Posterior vena cava (tissue), 2 donors: ENCODE measurements at regions not wholly inside any gene's neighbourhood (a gene's known extent, or its start where the extent isn't known, plus 50 kb on each side); places are given as distances from the start of the nearest gene placed in this dataset.

Experiments used
- DNase-seq: peaks from one replicate; pipeline ENCODE4 v3.0.0-alpha.2; 2020; ENCODE audit warnings: low spot score
- intact Hi-C, 2 donors: fragments of 100-400 bp; cut with DNase I; formaldehyde crosslinking; loops; one replicate each; pipeline versions ENCODE4 v1.14.1 to v1.14.2; 2022 to 2023
- donor health status: DM: yes; HTN: yes; CAD: no.
- donor health status: DM: yes; HTN: yes; CAD: no.

GRCh38 chr7:12741951-12742575 is 54.6 kb downstream of the ARL4A start:
- intact Hi-C loops, result no loop called here
- no peak for DNase-seq

DNA sequence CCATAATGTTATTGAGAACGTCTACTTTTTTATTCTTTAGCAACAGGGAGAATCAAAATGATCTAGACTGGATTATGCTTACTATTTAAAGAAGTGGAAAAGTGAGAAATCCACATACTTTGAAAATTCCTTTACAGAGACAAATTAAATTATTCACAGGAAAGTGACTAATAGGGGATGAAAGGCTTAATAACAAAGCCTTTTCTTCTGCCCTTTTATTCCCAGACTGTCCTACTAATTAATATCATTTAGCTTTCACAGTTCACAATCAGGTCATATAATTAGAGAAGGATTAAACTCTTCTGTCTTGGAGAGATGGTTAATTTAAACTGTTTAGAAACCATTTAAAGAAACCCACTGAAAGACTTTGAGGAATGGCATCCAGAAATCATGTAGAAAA is 58.8 kb downstream of the ARL4A start:
- intact Hi-C loops, result no loop called here

DNA sequence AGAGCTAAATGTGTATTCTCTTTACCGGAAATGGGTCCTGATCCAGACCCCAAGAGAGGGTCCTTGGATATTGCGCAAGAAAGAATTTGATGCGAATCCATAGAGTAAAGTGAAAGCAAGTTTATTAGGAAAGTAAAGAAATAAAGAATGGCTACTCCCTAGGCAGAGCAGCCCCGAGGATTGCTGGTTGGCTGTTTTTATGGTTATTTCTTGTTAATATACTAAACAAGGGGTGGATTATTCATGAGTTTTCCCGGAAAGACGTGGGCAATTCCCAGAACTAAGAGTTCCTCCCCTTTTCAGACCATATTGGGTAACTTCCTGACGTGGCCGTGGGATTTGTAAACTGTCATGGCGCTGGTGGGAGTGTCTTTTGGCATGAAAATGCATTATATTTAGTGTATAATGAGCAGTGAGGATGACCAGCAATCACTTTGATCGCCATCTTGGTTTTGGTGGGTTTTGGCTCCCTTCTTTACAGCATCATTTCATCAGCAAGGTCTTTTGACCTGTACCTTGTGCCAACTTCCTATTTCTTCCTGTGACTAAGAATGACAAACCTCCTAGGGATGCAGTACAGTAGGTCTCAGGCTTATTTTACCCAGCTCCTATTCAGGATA is 60.4 kb downstream of the ARL4A start:
- intact Hi-C loops, result no loop called here
- DNase-seq, result no peak

More for the DNA sequence above, 58.8 kb downstream of the ARL4A start:
- no peak for DNase-seq

GRCh38 chr7:12749069-12749468 is 61.6 kb downstream of the ARL4A start:
- no peak for DNase-seq
- intact Hi-C loops, result no loop called here

GRCh38 chr7:12749746-12750145 is 62.3 kb downstream of the ARL4A start:
- intact Hi-C loops, result no loop called here

DNA sequence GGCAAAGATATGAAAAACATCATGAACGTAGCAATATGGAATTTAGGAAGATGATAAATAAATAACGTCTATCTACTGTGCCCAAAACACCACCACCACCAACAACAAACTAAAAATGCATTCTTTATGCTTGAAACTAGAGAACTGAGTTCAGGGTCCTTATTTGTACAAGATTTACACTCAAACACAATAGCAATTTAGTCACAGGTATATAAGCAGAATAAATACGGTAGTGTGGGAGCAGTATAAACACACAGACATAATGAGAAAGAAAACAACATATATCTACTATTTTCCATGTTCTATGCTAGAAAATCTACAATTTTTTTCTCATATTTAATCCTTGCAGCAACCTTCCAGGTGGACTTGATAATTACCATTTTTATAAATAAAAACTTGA is 64.3 kb downstream of the ARL4A start:
- intact Hi-C loops, result no loop called here
- no peak for DNase-seq

More at GRCh38 chr7:12749746-12750145, 62.3 kb downstream of the ARL4A start:
- no peak for DNase-seq

GRCh38 chr7:12754179-12754578 is 66.7 kb downstream of the ARL4A start:
- intact Hi-C loops, result no loop called here
- DNase-seq, result no peak

- intact Hi-C loops, result no loop called here
- no peak for DNase-seq
Observed at GRCh38 chr7:12756821-12757220, 69.4 kb downstream of the ARL4A start.

DNA sequence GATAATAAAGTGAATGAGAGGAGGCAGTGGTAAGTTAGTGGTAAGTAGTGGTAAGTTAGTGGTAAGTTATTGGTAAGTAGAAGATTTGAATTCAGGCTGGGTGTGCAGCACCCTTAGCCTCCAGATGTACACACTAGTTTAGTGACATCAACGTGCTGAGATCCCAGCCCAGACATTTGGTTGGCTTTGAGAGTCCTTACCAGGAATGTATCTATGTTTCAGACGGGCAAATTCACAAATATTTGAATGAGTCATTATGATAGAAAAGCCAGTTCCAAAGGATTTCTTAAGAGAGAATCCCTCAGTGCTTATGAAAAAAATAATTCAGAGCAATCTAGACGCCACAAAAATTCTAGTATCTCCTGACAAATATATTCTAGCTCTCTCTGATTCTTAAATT is 70.0 kb downstream of the ARL4A start:
- intact Hi-C loops, result no loop called here

DNA sequence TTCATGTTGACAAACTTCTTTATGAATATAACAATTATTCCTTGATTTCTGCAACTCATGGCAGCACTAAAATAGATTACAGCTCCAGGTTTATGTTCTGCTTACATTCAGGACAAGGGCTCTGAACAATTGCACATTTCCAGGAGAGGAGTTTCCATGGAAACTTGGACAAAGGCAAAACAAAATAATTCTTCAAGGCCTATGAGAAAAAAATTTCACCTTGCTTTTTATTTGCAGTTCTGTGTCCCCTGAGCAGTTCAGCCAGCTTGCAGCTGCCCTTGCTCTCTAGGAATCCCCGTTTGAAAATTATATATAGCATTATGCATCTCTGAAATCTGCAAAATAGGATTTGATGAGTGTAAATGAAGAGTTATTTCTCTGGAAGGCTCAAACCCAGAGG is 71.7 kb downstream of the ARL4A start:
- no peak for DNase-seq
- intact Hi-C loops, result no loop called here

More for the DNA sequence above, 70.0 kb downstream of the ARL4A start:
- DNase-seq, result no peak

DNA sequence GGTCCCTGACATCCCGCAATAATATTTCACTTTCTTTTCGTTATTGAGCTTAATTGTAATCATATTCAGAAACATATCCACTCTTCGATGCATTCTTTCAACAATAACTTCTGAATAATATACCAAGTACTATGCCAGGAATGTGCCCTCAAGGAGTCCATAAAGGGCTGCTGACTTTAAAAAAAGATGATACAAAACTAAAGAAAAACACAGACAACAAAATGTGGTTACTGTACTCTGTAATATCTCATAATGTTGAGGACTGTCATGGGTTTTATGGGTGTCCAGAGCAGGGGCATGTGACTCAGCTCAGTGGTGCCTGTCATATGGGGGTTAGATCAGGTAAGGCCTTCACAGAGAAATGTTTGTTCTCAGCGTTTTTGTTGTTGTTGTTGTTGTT is 73.7 kb downstream of the ARL4A start:
- intact Hi-C loops, result no loop called here

DNA sequence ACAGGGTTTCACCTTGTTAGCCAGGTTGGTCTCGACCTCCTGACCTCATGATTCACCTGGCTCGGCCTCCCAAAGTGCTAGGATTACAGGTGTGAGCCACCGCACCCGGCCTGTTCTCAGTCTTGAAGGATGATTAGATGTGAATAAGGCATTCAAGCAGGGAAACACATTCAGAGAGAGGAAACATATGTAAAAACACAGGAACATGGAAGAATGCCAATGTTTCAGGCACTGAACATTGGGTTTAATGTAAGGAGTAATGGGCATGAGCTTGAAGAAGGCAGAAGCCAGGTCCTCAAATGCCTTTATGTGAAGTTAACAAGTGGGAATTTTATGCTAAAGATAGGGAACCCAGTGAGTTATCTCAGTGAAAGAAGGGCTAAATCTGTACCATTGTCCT is 74.3 kb downstream of the ARL4A start:
- intact Hi-C loops, result no loop called here

More for the DNA sequence above, 73.7 kb downstream of the ARL4A start:
- no peak for DNase-seq

DNA sequence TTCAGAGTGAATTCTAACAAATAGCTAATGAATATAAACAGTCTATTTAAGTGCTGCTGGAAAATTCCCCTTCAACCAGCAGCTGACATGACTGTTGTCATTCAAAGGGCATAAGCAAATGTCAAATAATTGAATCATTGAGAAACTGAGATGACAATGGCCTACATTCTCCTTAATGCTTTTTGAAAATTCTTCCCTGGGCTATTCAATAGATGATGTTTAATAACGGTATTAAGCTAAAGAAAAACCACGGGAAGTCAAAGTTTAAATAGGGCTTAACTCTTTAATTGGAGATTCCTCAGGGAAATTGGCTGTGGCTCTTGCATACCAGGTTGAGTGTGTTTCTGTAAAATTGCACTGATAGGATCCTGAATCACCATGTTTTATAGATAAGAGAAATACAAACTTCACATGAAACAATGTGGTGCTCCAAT is 77.0 kb downstream of the ARL4A start:
- DNase-seq, result no peak
- intact Hi-C loops, result no loop called here

More for the DNA sequence above, 74.3 kb downstream of the ARL4A start:
- DNase-seq, result no peak

- no peak for DNase-seq
- intact Hi-C loops, result no loop called here
Observed at GRCh38 chr7:12765431-12766100, 78.1 kb downstream of the ARL4A start.

- intact Hi-C loops, result no loop called here
- no peak for DNase-seq
Observed at GRCh38 chr7:12766416-12766815, 79.0 kb downstream of the ARL4A start.

- intact Hi-C loops, result no loop called here
- DNase-seq, result no peak
Observed at GRCh38 chr7:12768948-12769347, 81.5 kb downstream of the ARL4A start.

- intact Hi-C loops, result no loop called here
- DNase-seq, result no peak
Observed at GRCh38 chr7:12769444-12769843, 82.0 kb downstream of the ARL4A start.

GRCh38 chr7:12770227-12770975 is 83.0 kb downstream of the ARL4A start:
- DNase-seq, result no peak
- intact Hi-C loops, result no loop called here

- intact Hi-C loops, result no loop called here
- DNase-seq, result no peak
Observed at GRCh38 chr7:12771378-12771877, 84.0 kb downstream of the ARL4A start.

DNA sequence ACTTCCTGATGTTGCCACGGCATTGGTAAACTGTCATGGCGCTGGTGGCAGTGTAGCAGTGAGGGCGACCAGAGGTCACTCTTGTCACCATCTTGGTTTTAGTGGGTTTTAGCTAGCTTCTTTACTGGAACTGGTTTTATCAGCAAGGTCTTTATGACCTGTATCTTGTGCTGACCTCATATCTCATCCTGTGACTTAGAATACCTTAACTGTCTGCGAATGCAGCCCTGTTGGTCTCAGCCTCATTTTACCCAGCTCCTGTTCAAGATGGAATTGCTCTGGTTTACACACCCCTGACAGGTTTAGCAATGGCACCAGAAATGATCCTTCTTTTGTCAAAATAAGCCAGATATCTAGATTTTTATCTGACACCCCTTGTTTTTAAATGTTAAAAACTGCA is 85.3 kb downstream of the ARL4A start:
- no peak for DNase-seq
- intact Hi-C loops, result no loop called here
